ENCODE measurements at regions not wholly inside any gene's neighbourhood (a gene's known extent, or its start where the extent isn't known, plus 50 kb on each side); places are given as distances from the start of the nearest gene placed in this dataset.

DNA sequence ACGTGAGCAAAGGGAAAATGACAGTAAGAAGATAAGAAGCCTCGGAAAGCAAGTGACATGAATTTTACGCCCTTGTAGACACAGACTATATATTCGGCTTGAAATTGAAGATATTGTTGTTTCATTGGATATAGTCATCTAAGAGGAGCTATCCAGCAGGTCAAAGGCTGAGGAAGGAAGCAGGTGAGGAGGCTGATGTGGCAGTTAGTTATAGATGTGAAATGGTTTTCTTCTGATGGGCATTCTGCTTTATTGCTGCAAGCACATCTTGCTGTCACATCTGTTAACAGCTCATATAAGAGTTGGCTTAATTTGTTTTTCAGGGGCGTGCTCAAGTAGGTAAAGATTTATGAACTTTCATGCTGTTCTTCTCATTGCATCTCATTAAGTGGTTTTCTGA, 146.1 kb downstream of the KLF5 start:
- no peak for DNase-seq (ENCODE audit: low spot score)

DNA sequence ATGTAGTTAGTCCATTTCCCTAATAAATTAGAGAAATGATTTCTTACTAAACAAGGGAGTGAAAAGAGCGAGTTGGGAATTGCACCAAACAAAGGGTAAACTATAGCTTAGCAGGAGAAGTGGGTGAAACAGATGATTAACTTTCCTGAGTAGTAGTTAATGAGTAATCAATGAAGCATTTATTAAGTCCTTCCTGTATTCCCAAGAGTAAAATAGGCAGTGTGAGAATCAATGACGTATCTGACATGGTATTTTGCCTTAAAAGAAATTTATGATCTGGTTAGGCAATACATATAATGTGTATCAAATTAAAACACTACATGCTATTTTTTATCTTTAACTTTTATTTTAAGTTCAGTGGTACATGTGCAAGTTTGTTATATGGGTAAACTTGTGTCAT, 142.8 kb downstream of the KLF5 start:
- DNase-seq (ENCODE audit: low spot score): no peak

- DNase-seq (ENCODE audit: low spot score): no peak
Measured at GRCh38 chr13:73198991-73199411, 140.2 kb downstream of the KLF5 start.

DNA sequence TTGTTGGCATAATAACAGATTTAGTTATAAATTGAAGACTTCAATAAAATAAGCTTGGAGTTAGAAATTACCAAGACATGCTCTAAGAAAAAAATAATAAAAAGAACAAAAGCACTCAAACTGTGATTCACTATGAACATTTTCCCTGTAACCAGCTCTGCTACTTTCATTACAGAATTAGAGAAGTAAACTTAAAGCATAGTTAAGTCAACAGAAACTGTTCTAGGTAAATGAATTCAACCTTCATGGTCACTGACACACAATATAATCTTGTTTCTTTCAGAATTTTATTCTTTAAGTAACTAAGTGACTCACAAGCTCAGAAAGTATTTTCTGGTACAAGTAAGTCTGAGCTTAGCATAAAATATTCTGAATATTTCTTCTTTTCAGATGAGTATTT, 136.3 kb downstream of the KLF5 start:
- no peak for DNase-seq (ENCODE audit: low spot score)

DNA sequence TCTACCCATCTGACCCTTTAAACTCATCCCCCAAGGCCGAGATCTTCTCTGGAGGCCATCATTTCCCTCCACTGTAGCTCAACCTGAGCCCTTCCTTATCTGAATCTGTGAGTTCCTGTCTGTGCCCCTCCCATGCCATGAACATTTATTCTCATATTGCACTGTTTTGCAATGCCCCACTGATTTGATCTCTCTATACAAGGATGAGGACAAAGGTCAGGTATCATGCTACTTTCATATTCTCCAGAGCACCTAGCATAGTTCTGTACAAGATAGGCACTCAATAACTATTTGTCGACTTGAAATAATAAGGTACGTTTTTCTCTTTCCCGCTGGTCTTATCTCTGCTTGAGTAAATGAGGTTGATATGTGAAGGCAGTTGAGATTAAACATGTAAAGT, 135.5 kb downstream of the KLF5 start:
- DNase-seq (ENCODE audit: low spot score): no peak

- DNase-seq (ENCODE audit: low spot score): no peak
Measured at GRCh38 chr13:73193554-73193953, 134.7 kb downstream of the KLF5 start.

- DNase-seq (ENCODE audit: low spot score): no peak
Measured at GRCh38 chr13:73190477-73190876, 131.7 kb downstream of the KLF5 start.

- DNase-seq (ENCODE audit: low spot score): peak; percentile 14
Measured at GRCh38 chr13:73189776-73190175, 131.0 kb downstream of the KLF5 start.

GRCh38 chr13:73189362-73189761, 130.6 kb downstream of the KLF5 start:
- DNase-seq (ENCODE audit: low spot score): no peak

DNA sequence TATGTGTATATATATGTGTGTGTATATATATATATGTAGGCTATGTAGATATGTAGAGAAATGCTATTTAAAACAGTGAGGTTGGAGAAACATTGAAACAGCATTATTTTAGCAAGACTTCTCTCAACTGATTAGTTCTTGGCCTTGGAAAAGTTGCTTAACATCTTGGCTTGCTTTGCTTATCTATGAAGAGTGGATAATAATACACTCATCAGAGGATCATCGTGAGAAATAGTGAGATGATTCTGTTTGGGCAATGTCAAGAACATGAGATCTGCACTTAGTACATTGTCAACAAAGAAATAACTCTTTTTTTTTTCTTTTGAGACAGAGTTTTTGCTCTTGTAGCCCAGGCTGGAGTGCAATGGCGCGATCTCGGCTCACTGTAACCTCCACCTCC, 128.3 kb downstream of the KLF5 start:
- DNase-seq (ENCODE audit: low spot score): no peak

DNA sequence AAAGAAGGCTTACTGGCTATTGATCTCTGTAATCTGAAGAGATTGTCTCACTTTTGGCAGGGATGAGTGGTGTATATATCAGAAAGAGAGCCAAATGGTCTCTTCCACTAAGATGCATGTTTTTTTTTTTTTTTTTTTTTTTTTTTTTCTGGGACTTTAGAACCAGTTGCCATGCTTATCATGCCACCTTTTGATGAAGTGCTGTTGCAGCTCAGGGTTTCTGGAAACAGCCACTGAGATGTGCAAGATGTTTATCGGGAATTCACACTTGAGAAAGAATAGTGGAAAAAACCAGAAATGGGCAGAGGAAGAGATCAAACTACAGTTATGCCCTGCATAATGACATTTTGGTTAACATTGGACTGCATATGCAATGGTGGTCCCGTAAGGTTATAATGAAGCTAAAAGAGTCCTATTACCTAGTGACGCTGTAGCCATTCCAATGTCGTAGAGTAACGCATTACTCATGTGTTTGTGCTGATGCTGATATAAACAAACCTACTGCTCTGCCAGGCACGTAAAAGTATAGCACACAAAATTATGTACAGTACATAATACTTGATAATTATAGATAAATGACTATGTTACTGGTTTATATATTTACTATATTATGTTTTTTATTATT, 121.0 kb downstream of the KLF5 start:
- DNase-seq (ENCODE audit: low spot score): no peak

GRCh38 chr13:73177916-73178565, 119.2 kb downstream of the KLF5 start:
- DNase-seq (ENCODE audit: low spot score): no peak

DNA sequence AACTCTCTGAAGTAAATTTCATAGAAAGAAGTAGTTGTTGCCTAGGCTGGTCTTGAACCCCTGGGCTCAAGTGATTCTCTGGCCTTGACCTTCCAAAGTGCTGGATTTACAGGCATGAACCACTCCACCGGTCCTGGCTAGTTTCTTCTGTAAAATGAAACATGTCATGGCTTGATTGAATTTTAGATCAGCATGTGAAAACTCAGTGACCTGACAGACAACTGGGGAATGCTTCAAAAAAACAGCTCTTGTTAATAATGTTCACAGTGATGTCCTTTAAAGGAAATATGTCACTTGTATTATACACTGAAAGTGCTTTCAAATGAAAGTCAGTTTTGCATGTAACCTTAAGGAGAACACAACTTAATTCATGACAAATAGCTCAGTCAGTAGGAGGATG, 118.2 kb downstream of the KLF5 start:
- DNase-seq (ENCODE audit: low spot score): no peak

GRCh38 chr13:73174521-73175010, 115.8 kb downstream of the KLF5 start:
- DNase-seq (ENCODE audit: low spot score): no peak

- no peak for DNase-seq (ENCODE audit: low spot score)
Measured at GRCh38 chr13:73173279-73173811, 114.5 kb downstream of the KLF5 start.

- DNase-seq (ENCODE audit: low spot score): no peak
Measured at GRCh38 chr13:73171926-73172325, 113.1 kb downstream of the KLF5 start.

- no peak for DNase-seq (ENCODE audit: low spot score)
Measured at GRCh38 chr13:73171271-73171682, 112.5 kb downstream of the KLF5 start.

- DNase-seq (ENCODE audit: low spot score): no peak
Measured at GRCh38 chr13:73169971-73170370, 111.2 kb downstream of the KLF5 start.

DNA sequence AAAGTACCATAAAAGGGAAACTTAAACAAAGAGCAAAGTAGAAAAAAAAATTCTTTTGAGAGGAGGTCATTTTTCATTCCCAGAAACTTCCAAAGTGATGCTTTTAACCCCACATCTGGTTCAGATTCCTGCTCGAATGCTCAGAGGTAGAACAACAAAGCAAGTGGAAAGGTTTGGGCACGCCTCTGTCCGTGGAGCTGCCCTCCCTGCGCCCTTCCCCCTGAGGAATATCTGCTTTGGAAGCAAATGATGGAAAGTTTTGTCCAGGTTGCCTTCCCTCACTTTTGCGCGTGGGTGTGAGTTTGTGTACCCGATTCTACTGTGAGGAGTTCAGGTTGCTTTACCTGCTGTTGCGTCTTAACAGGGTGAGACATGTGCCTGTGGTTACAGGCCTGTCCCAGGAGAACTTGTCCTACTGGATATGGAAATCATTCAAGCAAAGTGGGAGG, 110.2 kb downstream of the KLF5 start:
- peak; percentile 14 for DNase-seq (ENCODE audit: low spot score)

- DNase-seq (ENCODE audit: low spot score): no peak
Measured at GRCh38 chr13:73168226-73168952, 109.6 kb downstream of the KLF5 start.

- no peak for DNase-seq (ENCODE audit: low spot score)
Measured at GRCh38 chr13:73167028-73167820, 108.4 kb downstream of the KLF5 start.

GRCh38 chr13:73166204-73166603, 107.4 kb downstream of the KLF5 start:
- no peak for DNase-seq (ENCODE audit: low spot score)
